Inflammatory macrophage (primary cell): ENCODE measurements at regions not wholly inside any gene's neighbourhood (a gene's known extent, or its start where the extent isn't known, plus 50 kb on each side); places are given as distances from the start of the nearest gene placed in this dataset.
A peak's percentile ranks its signal among the peaks of the same experiment; 100 is the strongest.

Experiments
- DNase-seq, 2 donors: peaks; one replicate each; pipeline ENCODE4 v3.0.0-alpha.2; 2020 to 2022

DNA sequence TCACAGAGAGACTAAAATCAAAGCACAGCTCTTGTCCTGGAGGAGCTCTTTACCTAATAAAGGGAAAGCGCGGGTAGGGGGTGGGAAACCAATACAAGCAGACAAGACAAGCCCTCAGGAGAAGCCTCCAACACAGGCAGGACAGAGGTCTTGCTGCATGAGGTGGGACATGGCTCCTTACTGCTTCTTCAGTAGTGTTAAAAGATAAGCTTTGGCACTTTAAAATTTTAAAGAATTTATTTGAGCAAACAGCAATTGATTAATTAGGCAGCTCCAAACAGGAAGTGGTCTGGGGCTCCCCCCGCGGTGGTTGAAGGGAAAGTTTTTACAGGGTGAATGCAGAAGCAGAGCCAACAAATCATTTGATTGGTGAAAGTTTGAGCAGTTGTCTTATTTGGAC, 50.3 kb upstream of the MACC1 start:
- peak; percentile 14 to 61 for DNase-seq

GRCh38 chr7:20268824-20269223, 51.6 kb upstream of the MACC1 start:
- DNase-seq = no peak

- no peak for DNase-seq
Measured at GRCh38 chr7:20269726-20270125, 52.5 kb upstream of the MACC1 start.

GRCh38 chr7:20270371-20270770, 53.2 kb upstream of the MACC1 start:
- DNase-seq = no peak

GRCh38 chr7:20270867-20271266, 53.7 kb upstream of the MACC1 start:
- DNase-seq = no peak

DNA sequence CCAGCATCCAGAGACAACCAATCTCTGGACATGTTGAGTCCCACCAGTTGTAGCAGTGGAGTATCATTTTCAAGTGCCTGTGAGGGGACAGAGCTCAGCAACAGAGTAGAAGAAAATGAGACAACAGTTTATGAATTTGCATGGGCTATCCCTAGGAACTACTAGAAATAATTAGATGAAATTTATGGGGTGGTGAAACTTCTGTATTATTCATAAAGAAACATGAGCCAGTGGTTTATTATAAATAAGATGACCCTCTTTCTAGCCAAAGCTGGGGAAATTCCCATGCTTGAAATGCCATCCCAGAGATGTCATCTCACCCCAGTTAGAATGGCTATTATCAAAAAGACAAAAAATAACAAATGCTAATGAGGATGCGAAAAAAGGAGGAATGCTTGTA, 55.1 kb upstream of the ITGB8 start:
- DNase-seq = no peak

- no peak for DNase-seq
Measured at GRCh38 chr7:20276705-20277472, 53.8 kb upstream of the ITGB8 start.

DNA sequence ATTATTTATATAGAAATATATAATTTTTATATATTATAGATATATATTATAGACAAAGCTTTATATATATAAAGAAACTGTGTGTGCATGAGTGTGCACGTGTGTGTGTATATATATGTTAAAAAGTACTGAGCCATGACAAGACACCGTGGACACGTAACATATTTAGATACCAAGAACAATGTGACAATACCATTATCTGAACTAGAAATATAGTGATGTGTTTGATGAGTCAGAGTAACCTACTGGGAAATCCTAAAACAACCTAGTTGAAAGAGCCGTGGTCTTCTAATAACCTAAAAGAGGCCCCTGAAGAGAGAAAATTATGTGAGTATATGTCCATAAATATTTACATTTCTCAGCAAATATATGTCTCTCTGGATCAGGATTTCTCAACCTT, 50.7 kb upstream of the ITGB8 start:
- DNase-seq = no peak

GRCh38 chr7:20280475-20281351, 50.0 kb upstream of the ITGB8 start:
- DNase-seq = no peak
